ENCODE measurements at regions not wholly inside any gene's neighbourhood (a gene's known extent, or its start where the extent isn't known, plus 50 kb on each side); places are given as distances from the start of the nearest gene placed in this dataset.

DNA sequence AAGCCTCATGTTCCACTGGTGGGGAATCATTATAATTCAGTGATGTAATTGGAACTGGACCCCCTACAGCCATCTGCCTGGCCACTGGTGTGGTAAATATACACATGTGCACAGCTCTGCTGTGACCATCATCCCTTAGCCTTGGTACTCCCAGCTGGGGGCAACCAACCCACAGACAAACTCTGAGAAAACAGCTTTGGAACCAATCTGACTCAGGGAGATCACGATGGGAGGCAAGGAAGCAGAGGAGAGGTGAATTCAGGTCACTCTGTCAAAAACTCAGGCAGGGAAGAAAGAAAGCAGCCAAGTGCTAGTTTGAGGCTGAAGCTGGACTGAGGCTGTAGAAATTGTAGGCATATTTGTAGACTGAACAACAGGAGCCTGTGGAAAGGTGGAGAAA, 197.8 kb upstream of the GALNT2 start:
- TF ChIP-seq, protein P1, sequence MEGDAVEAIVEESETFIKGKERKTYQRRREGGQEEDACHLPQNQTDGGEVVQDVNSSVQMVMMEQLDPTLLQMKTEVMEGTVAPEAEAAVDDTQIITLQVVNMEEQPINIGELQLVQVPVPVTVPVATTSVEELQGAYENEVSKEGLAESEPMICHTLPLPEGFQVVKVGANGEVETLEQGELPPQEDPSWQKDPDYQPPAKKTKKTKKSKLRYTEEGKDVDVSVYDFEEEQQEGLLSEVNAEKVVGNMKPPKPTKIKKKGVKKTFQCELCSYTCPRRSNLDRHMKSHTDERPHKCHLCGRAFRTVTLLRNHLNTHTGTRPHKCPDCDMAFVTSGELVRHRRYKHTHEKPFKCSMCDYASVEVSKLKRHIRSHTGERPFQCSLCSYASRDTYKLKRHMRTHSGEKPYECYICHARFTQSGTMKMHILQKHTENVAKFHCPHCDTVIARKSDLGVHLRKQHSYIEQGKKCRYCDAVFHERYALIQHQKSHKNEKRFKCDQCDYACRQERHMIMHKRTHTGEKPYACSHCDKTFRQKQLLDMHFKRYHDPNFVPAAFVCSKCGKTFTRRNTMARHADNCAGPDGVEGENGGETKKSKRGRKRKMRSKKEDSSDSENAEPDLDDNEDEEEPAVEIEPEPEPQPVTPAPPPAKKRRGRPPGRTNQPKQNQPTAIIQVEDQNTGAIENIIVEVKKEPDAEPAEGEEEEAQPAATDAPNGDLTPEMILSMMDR (IDR thresholded peaks at IDR 0.05; ENCODE audit: low read length, missing control alignments), result no peak
- DNase-seq (ENCODE audit: low read depth), result no peak
- H3K4me3 ChIP-seq (replicated peaks; ENCODE audit: low read depth, low read length), result no peak overlapping the region

DNA sequence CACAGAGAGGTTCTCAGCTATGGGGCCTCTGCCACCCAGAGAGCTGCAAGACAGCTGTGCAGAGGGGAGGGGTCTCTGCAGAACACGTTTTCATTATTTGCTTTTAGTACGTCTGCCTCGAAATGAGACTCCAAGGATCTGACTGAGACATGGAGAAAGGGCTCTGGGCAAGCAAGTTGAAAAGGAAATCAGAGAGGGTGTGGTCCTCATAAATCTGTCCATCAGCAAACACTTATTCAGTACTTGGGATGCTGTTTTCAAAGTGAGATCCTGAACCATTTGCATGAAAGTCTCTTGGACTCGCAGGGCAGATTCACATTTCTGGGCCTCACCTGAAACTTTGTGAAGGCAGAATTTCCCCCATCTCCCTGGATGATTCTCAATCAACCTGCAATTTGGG, 197.4 kb upstream of the GALNT2 start:
- no peak overlapping the region for H3K4me3 ChIP-seq (replicated peaks; ENCODE audit: low read depth, low read length)
- TF ChIP-seq, protein P1 (IDR thresholded peaks at IDR 0.05; ENCODE audit: low read length, missing control alignments), result no peak
- no peak for DNase-seq (ENCODE audit: low read depth)

DNA sequence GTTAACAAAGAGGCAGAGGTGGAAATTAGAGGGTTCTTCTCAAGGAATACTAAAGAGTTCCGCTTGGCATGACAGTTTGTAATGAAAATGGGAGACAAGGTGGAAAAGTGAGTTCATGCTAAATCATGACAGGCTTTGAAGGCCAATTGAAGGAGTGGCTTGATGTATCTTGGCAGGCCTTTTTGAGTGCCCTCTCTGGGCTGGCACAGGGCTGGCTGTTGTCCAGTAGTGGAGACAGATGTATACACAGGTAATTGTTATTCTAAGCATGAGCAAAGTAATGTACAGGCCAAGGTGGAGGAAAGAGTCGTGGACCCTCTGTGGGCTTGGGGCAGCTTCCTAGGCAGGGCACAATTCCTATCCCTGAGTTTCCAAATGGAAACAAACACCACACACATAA, 196.7 kb upstream of the GALNT2 start:
- TF ChIP-seq, protein P1 (IDR thresholded peaks at IDR 0.05; ENCODE audit: low read length, missing control alignments), result no peak
- no peak for DNase-seq (ENCODE audit: low read depth)
- H3K4me3 ChIP-seq (replicated peaks; ENCODE audit: low read depth, low read length), result no peak overlapping the region

DNA sequence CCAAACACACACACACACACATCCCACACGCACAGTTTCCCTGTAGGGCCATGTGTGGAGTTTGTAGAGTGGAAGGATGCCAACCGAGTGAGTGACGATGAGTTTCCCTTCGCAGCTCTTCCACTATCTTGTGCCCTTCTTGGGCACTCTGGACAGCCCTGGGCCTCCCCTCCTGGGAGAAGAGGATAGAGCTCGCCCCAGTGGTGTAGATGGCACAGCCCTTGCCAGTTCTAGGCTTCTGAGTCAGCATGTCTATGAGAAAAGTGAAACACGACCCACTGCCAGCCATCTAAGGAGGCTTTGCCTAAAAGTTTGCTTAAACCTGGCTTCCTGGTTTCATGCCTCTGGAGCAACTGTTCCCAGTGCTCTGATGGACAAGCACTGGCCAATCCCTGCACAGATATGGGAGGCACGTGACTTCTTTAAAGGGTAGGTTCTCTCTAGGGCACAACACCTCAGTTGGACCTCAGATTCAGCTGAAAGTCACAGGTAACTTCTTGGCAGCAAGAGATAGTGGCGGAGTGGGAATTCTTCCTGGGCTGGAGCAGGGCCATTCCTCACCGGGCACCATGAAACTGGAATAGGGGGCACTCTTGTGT, 195.9 kb upstream of the GALNT2 start:
- TF ChIP-seq, protein P1 (IDR thresholded peaks at IDR 0.05; ENCODE audit: low read length, missing control alignments), result no peak
- DNase-seq (ENCODE audit: low read depth), result no peak
- H3K4me3 ChIP-seq (replicated peaks; ENCODE audit: low read depth, low read length), result no peak overlapping the region

DNA sequence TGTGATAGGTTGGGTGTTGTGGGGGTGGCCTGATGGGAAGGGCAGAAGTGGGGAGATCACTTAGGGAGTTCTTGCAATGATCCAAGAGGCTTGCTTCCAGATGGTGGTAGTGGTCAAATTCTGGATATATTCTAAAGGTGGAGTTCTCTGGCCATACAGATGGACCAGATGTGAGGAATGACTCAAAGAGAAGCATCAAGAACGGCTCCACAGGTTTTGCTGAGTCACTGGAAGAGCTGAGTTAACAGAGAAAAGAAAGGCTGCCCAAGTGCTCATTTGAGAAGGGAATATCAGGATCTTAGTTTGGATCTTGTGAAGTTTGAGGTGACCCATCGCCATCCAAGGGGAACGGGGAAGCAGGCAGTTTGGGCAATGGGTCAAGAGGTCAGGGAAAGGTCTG, 192.9 kb upstream of the GALNT2 start:
- no peak for DNase-seq (ENCODE audit: low read depth)
- TF ChIP-seq, protein P1 (IDR thresholded peaks at IDR 0.05; ENCODE audit: low read length, missing control alignments), result no peak
- H3K4me3 ChIP-seq (replicated peaks; ENCODE audit: low read depth, low read length), result no peak overlapping the region

DNA sequence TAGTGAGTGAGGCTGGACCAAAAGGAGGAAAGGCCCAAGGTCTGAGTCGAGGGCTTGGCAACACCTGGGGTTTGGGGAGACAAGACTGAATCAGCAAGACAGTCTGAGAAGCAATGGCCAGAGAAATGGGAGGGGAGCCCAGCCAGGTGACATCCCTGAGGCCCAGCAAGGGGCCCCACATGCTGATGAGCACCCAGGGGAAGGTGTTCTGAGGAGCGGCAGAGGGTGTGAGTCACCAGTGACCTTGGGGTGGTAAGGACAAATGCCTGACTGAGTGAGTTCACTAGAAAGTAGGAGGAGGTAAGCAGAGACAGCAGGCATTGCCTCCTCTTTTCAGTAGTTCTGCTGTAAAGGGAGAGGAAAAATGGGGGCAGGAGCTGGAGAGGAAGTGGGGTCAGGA, 192.4 kb upstream of the GALNT2 start:
- no peak for DNase-seq (ENCODE audit: low read depth)
- H3K4me3 ChIP-seq (replicated peaks; ENCODE audit: low read depth, low read length), result no peak overlapping the region
- TF ChIP-seq, protein P1 (IDR thresholded peaks at IDR 0.05; ENCODE audit: low read length, missing control alignments), result no peak

DNA sequence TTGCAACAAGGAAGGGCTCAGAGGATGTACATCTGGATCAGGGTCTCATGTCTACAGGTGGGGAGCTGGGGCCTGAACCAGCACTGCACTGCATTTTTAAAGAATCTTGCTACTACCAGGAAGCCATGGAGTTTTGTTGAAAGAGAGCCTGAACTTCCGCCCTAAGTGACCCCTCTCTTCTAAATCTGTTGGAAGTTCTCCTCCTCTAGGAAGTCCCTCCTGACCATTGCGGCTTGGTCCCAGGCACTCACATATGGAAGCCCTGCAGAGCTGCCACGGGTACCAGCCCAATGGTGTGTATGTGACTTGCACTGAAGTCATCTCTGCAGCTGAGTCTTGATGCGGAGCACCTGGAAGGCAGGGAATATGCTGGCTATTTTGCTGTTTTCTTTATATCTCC, 192.0 kb upstream of the GALNT2 start:
- H3K4me3 ChIP-seq (replicated peaks; ENCODE audit: low read depth, low read length), result no peak overlapping the region
- no peak for DNase-seq (ENCODE audit: low read depth)
- TF ChIP-seq, protein P1 (IDR thresholded peaks at IDR 0.05; ENCODE audit: low read length, missing control alignments), result no peak
